Activated naive CD4-positive, alpha-beta T cell treated with anti-CD3 and anti-CD28 coated beads, Interleukin-2, amount 10 ng/mL, durations not matched to agents 7 days and 5 days (primary cell): ENCODE measurements at regions not wholly inside any gene's neighbourhood (a gene's known extent, or its start where the extent isn't known, plus 50 kb on each side); places are given as distances from the start of the nearest gene placed in this dataset.

Experiments
- CTCF ChIA-PET: fragments of 350-600 bp; sonication (Branson Sonifier 250); formaldehyde crosslinking; loops from one replicate; lab custom pipeline; 2021; ENCODE audit warnings: antibody characterized with exemption; lab: Charles Lee
- DNase-seq: peaks from one replicate; pipeline ENCODE4 v3.0.0-alpha.2; 2020
- H3K27ac Mint-ChIP-seq: one replicate; pipeline ENCODE4 v1.8.0; 2021; ENCODE audit warnings: mild to moderate bottlenecking, moderate library complexity, mixed read lengths
- H3K27me3 Mint-ChIP-seq: one replicate; pipeline ENCODE4 v1.8.0; 2021; ENCODE audit warnings: mild to moderate bottlenecking, mixed read lengths
- H3K36me3 Mint-ChIP-seq: one replicate; pipeline ENCODE4 v1.8.0; 2021; ENCODE audit warnings: mixed read lengths
- H3K4me1 Mint-ChIP-seq: one replicate; pipeline ENCODE4 v1.8.0; 2021; ENCODE audit warnings: mixed read lengths
- H3K4me3 Mint-ChIP-seq: one replicate; pipeline ENCODE4 v1.8.0; 2021; ENCODE audit warnings: mild to moderate bottlenecking, moderate library complexity, mixed read lengths
- H3K9me3 Mint-ChIP-seq: one replicate; pipeline ENCODE4 v1.8.0; 2021; ENCODE audit warnings: mixed read lengths

- Mint-ChIP-seq H3K36me3 (no peaks in the 10 kb centered on the region), H3K27me3 (no peaks in the 10 kb centered on the region), H3K4me1 (no peaks in the 10 kb centered on the region), H3K27ac (no peak overlapping the region), H3K4me3 (no peak overlapping the region), H3K9me3 (no peaks in the 10 kb centered on the region)
- no peak for DNase-seq
- CTCF ChIA-PET, result no interaction called here
Measured at GRCh38 chr2:118613737-118614136, 233.7 kb downstream of the EN1 start.

- CTCF ChIA-PET, result no interaction called here
- Mint-ChIP-seq H3K36me3 (no peaks in the 10 kb centered on the region), H3K9me3 (no peaks in the 10 kb centered on the region), H3K27ac (no peak overlapping the region), H3K4me3 (no peak overlapping the region), H3K27me3 (no peaks in the 10 kb centered on the region), H3K4me1 (no peaks in the 10 kb centered on the region)
- DNase-seq, result no peak
Measured at GRCh38 chr2:118611691-118612090, 235.8 kb downstream of the EN1 start.

GRCh38 chr2:118609138-118609537 is 238.3 kb downstream of the EN1 start:
- CTCF ChIA-PET, result no interaction called here
- Mint-ChIP-seq H3K9me3 (no peaks in the 10 kb centered on the region), H3K4me1 (no peaks in the 10 kb centered on the region), H3K36me3 (no peaks in the 10 kb centered on the region), H3K27ac (no peak overlapping the region), H3K27me3 (no peaks in the 10 kb centered on the region), H3K4me3 (no peak overlapping the region)
- no peak for DNase-seq

GRCh38 chr2:118607641-118608040 is 239.8 kb downstream of the EN1 start:
- Mint-ChIP-seq H3K27ac (no peak overlapping the region), H3K36me3 (no peaks in the 10 kb centered on the region), H3K4me1 (no peaks in the 10 kb centered on the region), H3K4me3 (no peak overlapping the region), H3K27me3 (no peaks in the 10 kb centered on the region), H3K9me3 (no peaks in the 10 kb centered on the region)
- no peak for DNase-seq
- CTCF ChIA-PET, result no interaction called here

- no peak overlapping the region for H3K4me3 Mint-ChIP-seq
- CTCF ChIA-PET, result no interaction called here
- H3K4me1 Mint-ChIP-seq, result no peaks in the 10 kb centered on the region
- no peak for DNase-seq
- no peaks in the 10 kb centered on the region for H3K27me3 Mint-ChIP-seq
- H3K36me3 Mint-ChIP-seq, result no peaks in the 10 kb centered on the region
- no peaks in the 10 kb centered on the region for H3K9me3 Mint-ChIP-seq
- H3K27ac Mint-ChIP-seq, result no peak overlapping the region
Measured at GRCh38 chr2:118604811-118605210, 242.6 kb downstream of the EN1 start.

GRCh38 chr2:118604371-118604770 is 243.1 kb downstream of the EN1 start:
- no peaks in the 10 kb centered on the region for H3K9me3 Mint-ChIP-seq
- CTCF ChIA-PET, result no interaction called here
- DNase-seq, result no peak
- no peak overlapping the region for H3K27ac Mint-ChIP-seq
- H3K27me3 Mint-ChIP-seq, result no peaks in the 10 kb centered on the region
- no peaks in the 10 kb centered on the region for H3K36me3 Mint-ChIP-seq
- no peak overlapping the region for H3K4me3 Mint-ChIP-seq
- H3K4me1 Mint-ChIP-seq, result no peaks in the 10 kb centered on the region

- Mint-ChIP-seq H3K4me1 (no peaks in the 10 kb centered on the region), H3K36me3 (no peaks in the 10 kb centered on the region), H3K4me3 (no peak overlapping the region), H3K27me3 (no peaks in the 10 kb centered on the region), H3K27ac (no peak overlapping the region), H3K9me3 (peaks cover 1% of the 10 kb centered on the region)
- CTCF ChIA-PET, result no interaction called here
- no peak for DNase-seq
Measured at GRCh38 chr2:118599141-118599540, 248.3 kb downstream of the EN1 start.

GRCh38 chr2:118596620-118597019 is 250.8 kb downstream of the EN1 start:
- H3K27ac Mint-ChIP-seq, result no peak overlapping the region
- no peak for DNase-seq
- H3K27me3 Mint-ChIP-seq, result no peaks in the 10 kb centered on the region
- no peaks in the 10 kb centered on the region for H3K36me3 Mint-ChIP-seq
- no peaks in the 10 kb centered on the region for H3K4me1 Mint-ChIP-seq
- CTCF ChIA-PET, result no interaction called here
- peaks cover 1% of the 10 kb centered on the region for H3K9me3 Mint-ChIP-seq
- no peak overlapping the region for H3K4me3 Mint-ChIP-seq

GRCh38 chr2:118593257-118593656 is 254.2 kb downstream of the EN1 start:
- Mint-ChIP-seq H3K27ac (no peak overlapping the region), H3K4me3 (no peak overlapping the region), H3K4me1 (no peaks in the 10 kb centered on the region), H3K27me3 (no peaks in the 10 kb centered on the region), H3K9me3 (no peaks in the 10 kb centered on the region), H3K36me3 (no peaks in the 10 kb centered on the region)
- DNase-seq, result no peak
- CTCF ChIA-PET, result no interaction called here

- DNase-seq, result no peak
- Mint-ChIP-seq H3K36me3 (no peaks in the 10 kb centered on the region), H3K9me3 (no peaks in the 10 kb centered on the region), H3K27me3 (no peaks in the 10 kb centered on the region), H3K4me1 (no peaks in the 10 kb centered on the region), H3K27ac (no peak overlapping the region), H3K4me3 (no peak overlapping the region)
- CTCF ChIA-PET, result no interaction called here
Measured at GRCh38 chr2:118591223-118591622, 256.2 kb downstream of the EN1 start.

- Mint-ChIP-seq H3K9me3 (no peaks in the 10 kb centered on the region), H3K4me1 (no peaks in the 10 kb centered on the region), H3K36me3 (no peaks in the 10 kb centered on the region), H3K27ac (no peak overlapping the region), H3K4me3 (no peak overlapping the region), H3K27me3 (no peaks in the 10 kb centered on the region)
- CTCF ChIA-PET, result no interaction called here
- no peak for DNase-seq
Measured at GRCh38 chr2:118589721-118590120, 257.7 kb downstream of the EN1 start.

GRCh38 chr2:118588850-118589249 is 258.6 kb downstream of the EN1 start:
- DNase-seq, result no peak
- CTCF ChIA-PET, result no interaction called here
- H3K4me1 Mint-ChIP-seq, result no peaks in the 10 kb centered on the region
- no peak overlapping the region for H3K27ac Mint-ChIP-seq
- no peak overlapping the region for H3K4me3 Mint-ChIP-seq
- H3K27me3 Mint-ChIP-seq, result no peaks in the 10 kb centered on the region
- no peaks in the 10 kb centered on the region for H3K9me3 Mint-ChIP-seq
- H3K36me3 Mint-ChIP-seq, result no peaks in the 10 kb centered on the region

- no peak for DNase-seq
- CTCF ChIA-PET, result no interaction called here
- no peaks in the 10 kb centered on the region for H3K4me1 Mint-ChIP-seq
Measured at GRCh38 chr2:118586312-118586711, 261.1 kb downstream of the EN1 start.

GRCh38 chr2:118584877-118585276 is 262.6 kb downstream of the EN1 start:
- no peaks in the 10 kb centered on the region for H3K9me3 Mint-ChIP-seq
- H3K27ac Mint-ChIP-seq, result no peak overlapping the region
- H3K4me1 Mint-ChIP-seq, result no peaks in the 10 kb centered on the region
- DNase-seq, result no peak
- H3K4me3 Mint-ChIP-seq, result no peak overlapping the region
- no peaks in the 10 kb centered on the region for H3K36me3 Mint-ChIP-seq
- CTCF ChIA-PET, result no interaction called here
- no peaks in the 10 kb centered on the region for H3K27me3 Mint-ChIP-seq

More at GRCh38 chr2:118586312-118586711, 261.1 kb downstream of the EN1 start:
- Mint-ChIP-seq H3K4me3 (no peak overlapping the region), H3K27ac (no peak overlapping the region), H3K9me3 (no peaks in the 10 kb centered on the region), H3K27me3 (no peaks in the 10 kb centered on the region), H3K36me3 (no peaks in the 10 kb centered on the region)

GRCh38 chr2:118584062-118584749 is 263.2 kb downstream of the EN1 start:
- Mint-ChIP-seq H3K4me3 (no peak overlapping the region), H3K4me1 (no peaks in the 10 kb centered on the region), H3K36me3 (no peaks in the 10 kb centered on the region), H3K27ac (no peak overlapping the region), H3K27me3 (no peaks in the 10 kb centered on the region), H3K9me3 (no peaks in the 10 kb centered on the region)
- CTCF ChIA-PET, result no interaction called here
- DNase-seq, result no peak

- CTCF ChIA-PET, result no interaction called here
- no peak for DNase-seq
- Mint-ChIP-seq H3K27ac (no peak overlapping the region), H3K36me3 (no peaks in the 10 kb centered on the region), H3K4me1 (no peaks in the 10 kb centered on the region), H3K27me3 (no peaks in the 10 kb centered on the region), H3K4me3 (no peak overlapping the region), H3K9me3 (no peaks in the 10 kb centered on the region)
Measured at GRCh38 chr2:118582058-118582457, 265.4 kb downstream of the EN1 start.
